Fibroblast of gingiva (primary cell): ENCODE measurements at regions not wholly inside any gene's neighbourhood (a gene's known extent, or its start where the extent isn't known, plus 50 kb on each side); places are given as distances from the start of the nearest gene placed in this dataset.

Experiments
- DNase-seq: peaks from one replicate; pipeline ENCODE4 v3.0.0-alpha.2; 2011; ENCODE audit warnings: low read depth

GRCh38 chr9:29830821-29831220 lies 2257.5 kb upstream of the C9orf72 start:
- no peak for DNase-seq

DNA sequence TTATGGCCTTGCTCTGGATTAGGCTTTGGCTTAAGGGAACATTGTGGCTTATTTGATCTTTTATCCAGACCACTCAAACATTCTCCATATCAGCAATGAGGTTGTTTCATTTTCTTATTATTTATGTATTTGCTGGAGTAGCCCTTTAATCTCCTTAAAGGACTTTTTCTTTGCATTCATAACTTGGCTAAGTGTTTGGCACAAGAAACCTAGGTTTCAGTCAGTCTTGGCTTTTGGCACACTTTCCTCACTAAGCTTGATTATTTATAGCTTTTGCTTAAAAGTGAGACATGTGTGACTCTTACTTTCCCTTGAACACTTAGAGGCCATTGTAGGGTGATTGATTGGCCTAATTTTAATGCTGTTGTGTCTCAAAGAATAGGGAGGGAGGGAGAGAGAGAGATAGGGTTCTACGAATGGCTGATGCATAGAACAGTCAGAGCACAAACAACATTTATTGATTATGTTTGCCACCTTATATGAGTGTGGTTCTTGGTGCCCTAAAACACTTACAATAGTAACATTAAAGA lies 2265.3 kb upstream of the C9orf72 start:
- no peak for DNase-seq

- no peak for DNase-seq
Measured at GRCh38 chr9:29844251-29844650, 2271.0 kb upstream of the C9orf72 start.

DNA sequence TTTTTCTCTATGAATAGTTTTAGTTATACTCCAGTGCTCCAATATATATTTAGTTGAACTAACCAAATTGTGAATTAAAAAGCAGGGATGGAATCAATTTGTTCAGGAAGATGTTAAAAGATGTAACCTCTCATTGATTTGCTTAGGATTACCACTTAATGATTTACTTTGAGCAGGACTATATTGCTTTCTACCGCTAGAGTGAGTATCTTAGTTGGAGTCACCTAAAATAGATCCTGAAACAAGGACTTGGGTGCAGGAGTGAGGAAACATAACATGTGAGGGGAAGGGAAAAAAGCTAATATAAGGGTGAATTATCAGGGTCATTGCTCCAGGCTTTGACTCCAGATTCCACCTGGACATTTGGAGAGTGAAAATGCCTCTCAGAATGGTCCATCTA lies 2277.4 kb upstream of the C9orf72 start:
- DNase-seq, result no peak

DNA sequence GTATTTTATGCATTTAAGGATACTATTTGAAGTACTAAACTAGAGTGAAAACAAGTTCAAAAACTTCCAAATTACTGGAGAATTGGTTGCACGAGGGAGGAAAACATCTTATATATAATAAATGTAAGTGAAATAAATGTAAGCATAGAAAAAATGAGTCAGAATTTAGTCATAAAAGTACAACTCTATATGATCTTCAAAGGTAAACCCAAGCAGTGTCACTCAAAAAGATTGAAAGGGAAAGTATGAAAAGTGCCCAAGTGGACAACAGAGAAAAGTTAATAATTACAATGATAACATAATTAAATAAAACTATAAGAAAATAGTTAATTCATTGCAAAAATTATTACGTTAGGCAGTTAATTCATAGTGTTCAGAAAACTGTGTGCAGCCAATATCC lies 2288.5 kb upstream of the C9orf72 start:
- DNase-seq, result no peak

DNA sequence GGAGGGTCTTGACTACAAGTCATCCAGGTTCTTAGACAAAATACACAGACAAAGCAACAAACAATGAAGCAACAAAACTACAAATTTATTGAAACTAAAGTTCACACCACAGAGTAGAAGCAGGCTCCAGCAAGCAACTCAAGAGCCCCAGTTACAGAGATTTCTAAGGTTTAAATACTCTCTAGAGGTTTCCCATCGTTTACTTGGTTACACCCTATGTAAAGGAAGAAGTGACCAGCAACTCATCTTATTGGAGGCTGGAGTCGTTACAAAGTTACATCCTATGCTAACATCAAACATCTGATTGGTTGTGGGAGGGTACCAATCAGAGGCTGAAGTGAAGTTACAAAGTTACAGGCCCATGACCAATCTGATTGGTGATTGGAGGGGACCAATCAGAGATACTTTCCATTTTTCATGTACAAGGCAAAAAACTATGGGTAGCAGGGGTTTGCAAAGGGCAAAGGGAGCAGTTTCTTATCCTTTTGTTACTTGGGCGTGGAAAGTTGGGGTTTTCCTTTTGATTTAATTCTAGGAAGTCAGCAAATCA lies 2292.6 kb upstream of the C9orf72 start:
- DNase-seq, result no peak

DNA sequence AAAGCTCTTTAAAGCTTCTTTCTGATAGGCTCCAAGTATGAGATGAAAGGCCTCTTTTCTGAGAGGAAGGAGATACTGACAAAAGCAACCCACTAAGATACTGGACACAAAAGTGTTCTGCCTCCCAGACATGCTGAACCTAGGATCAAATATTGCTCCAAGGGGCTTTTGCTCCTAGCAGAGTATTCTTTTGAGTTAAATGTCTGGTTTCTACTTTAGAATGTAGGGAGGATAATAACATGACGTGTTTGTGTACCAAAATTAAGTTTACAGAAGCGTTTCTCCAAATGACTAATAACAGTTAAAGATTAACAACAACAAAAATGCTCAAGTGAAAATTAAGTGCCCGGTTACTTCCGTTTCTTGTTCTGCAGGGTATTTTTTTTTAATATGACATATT lies 2293.3 kb upstream of the C9orf72 start:
- DNase-seq, result no peak

- no peak for DNase-seq
Measured at GRCh38 chr9:29873579-29873978, 2300.3 kb upstream of the C9orf72 start.

GRCh38 chr9:29875547-29875946 lies 2302.3 kb upstream of the C9orf72 start:
- DNase-seq, result no peak

GRCh38 chr9:29882767-29883166 lies 2309.5 kb upstream of the C9orf72 start:
- no peak for DNase-seq

GRCh38 chr9:29906065-29906464 lies 2332.8 kb upstream of the C9orf72 start:
- no peak for DNase-seq

DNA sequence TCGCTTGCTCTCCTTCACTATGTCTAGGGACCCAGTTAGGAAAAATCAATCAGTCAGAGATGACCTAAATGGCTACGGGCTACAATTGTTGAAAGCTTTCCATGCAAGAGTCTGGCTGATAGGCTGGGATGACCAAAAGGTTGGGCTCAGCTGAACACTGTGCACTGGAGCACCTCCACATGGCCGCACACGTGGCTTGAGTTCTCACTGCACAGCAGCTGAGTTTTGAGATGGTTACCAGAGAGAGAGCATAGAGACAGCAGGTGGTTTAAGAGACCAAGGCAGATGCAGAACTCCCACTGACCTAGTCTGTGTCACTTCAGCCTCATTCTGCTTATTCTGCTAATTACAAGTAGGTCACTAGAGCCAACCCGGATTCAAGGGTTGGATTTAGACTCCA lies 2354.8 kb upstream of the C9orf72 start:
- no peak for DNase-seq

- no peak for DNase-seq
Measured at GRCh38 chr9:29939559-29939958, 2366.3 kb upstream of the C9orf72 start.

DNA sequence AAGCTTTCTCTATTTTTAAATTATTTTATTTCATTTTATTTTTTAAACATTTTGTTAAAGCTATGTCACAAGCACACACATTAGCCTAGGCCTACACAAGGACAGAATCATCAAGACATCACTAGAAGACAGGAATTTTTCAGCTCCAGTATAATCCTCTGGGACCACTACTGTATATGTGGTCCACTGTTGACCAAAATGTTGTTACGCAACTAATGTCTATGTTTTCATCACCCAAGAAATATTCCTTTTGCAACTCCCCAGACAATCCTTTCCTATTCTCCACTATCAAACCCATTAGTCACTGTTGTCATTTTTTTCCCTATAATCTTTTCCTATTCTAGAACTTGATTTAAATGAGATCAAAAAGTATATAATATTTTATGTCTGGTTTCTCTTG lies 2371.7 kb upstream of the C9orf72 start:
- no peak for DNase-seq

GRCh38 chr9:29958469-29958868 lies 2385.2 kb upstream of the C9orf72 start:
- DNase-seq, result no peak

DNA sequence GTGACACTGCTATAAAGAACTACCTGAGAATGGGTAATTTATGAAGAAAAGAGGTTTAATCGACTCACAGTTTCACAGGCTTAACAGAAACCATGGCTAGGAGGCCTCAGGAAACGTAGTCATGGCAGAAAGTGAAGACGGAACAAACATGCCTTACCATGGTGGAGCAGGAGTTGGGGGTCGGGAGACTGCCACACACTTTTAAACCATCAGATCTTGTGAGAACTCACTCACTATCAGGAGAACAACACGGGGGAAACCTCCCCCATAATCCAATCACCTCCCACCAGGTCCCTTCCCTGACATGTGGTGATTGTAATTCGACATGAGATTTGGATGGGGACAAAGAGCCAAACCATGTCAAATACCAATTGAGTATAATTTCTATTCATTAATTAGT lies 2392.6 kb upstream of the C9orf72 start:
- DNase-seq, result no peak

- no peak for DNase-seq
Measured at GRCh38 chr9:29966247-29966646, 2393.0 kb upstream of the C9orf72 start.

DNA sequence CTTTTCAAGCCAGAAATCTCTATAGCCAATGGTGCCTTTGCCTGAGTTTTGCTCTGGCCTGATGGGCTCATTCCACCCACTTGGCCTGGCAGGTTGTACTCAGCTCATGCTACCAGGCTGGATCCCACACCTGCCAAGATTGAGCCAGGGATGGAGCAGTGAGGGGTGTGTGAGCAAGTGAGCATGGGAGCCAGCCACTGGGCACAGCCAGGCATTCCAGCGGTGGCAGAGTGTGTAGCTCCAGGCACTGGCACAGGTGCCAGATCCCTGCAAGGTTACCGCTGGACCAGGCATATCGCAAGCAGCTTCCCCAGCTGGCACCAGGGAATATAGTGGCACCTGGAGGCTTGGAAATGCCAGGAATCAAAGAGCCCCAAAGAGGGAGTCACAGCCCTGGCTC lies 2395.6 kb upstream of the C9orf72 start:
- no peak for DNase-seq

DNA sequence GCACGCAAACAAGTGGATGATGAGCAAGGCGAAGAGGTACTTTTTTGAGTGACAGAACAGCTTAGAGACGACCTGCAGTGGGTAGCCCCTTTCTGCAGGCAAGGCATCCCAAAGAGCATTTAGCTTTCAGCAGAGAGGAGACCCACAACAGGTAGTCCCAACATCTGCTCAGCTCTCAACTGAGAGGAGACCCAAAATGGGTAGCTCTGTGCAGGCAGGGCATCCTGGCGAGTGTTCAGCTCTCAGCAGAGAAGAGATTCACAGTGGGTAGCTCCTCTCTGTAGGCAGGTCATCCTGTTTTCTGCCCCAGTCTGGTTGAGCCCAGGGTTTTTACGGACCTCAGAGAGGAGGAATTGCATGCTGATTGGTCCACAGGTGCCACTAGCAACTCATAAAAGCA lies 2396.1 kb upstream of the C9orf72 start:
- DNase-seq, result no peak

DNA sequence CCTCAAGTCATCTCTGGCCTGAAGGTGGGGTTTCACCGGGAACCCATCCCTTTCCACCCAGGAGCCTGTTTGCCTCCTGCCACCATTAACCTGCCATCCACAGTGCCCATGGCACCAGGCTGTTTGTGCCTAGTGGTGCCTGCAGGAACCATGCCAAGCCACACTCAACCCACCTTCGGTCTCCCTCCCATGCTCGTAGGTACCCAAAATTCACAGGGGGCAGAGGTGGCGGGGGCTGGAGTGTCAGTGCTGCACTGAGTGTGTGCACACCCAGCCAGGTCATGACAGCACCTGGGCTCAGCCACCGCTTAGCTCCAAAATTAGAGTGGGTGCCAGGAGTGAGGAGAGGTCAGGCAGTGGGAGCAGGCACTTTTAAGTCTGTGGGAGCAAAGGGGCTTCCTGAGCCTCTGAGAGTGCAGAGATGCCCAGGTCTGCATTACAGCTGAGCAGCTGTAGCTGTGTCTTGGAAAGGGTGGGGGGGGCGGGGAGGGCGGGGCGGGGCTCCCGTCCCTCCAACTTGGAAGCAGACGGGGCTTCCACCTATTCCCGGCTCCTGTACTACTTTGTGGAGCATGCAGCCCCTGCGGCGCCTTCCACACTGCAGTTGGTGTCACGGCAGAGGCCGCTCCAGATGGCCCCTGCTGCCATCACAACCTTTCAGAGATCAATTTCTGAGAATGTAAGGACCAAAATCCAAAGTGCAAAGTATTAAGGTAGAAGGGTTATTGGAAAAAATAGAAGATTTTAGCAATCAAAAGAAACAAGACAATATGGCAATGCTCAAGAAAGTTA lies 2396.8 kb upstream of the C9orf72 start:
- DNase-seq, result no peak

GRCh38 chr9:29974197-29974596 lies 2400.9 kb upstream of the C9orf72 start:
- no peak for DNase-seq

DNA sequence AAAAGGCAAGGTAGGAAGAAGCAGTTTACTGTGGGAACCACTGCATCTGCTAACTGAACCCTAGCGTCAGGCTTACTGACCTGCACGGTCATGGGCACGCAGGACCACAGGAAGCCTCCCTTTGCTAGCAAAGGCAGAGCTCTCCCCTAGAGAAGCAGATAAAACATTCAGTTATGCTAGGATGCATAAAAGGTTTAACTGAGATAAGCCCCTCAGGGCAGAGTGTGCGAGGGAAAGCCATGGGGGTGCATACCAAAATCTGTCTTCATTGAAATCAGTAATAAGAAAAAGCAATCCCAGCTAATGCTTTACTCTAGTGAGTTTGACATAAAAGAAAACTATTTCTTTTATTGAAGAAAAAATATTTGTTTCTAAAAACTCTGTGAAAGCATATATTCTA lies 2403.7 kb upstream of the C9orf72 start:
- DNase-seq, result no peak

DNA sequence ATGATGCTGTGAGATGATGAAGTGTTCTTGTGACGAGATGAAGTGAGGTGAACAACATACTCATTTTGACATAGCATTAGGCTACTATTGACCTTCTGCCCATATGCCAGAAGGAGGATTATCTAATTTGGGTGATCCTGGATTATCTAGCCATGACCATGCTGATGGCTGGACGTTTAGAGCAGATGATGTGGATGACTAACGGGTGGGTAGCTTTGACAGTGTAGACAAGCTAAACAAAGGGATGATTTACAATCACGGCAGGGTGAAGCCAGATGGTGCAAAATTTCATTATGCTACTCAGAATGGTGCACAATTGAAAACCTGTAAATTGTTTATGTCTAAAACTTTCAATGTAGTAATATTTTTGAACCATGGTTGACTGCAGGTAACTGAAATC lies 2403.4 kb upstream of the ACO1 start:
- DNase-seq, result no peak

DNA sequence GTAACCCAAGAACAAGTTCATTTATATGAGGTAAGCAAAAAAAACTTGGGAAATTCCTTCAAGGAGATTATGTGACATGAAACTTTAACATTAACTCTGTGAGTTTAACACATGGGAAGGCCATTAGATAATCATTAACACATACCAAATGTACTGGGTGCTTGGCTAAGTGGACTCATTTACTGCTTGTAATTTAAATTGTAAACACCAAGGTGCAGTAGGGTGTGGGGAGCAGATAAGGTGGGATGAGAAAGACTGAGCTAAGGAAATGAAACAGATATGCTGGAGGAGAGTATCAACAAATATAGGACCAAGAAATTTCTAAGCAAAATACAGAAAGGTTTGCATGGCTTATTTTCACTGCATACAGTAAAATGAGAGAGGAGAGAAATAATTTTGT lies 2384.8 kb upstream of the ACO1 start:
- no peak for DNase-seq
